H1 (cell line): ENCODE measurements at regions not wholly inside any gene's neighbourhood (a gene's known extent, or its start where the extent isn't known, plus 50 kb on each side); places are given as distances from the start of the nearest gene placed in this dataset.

Experiments used
- SIX5 ChIP-seq: IDR thresholded peaks from 2 replicates; pipeline ENCODE4 v1.6.1; 2011; ENCODE audit warnings: mild to moderate bottlenecking, low read depth, low read length
- SP1 ChIP-seq: IDR thresholded peaks from 2 replicates; pipeline ENCODE4 v1.6.1; 2011; ENCODE audit warnings: low read depth, low read length

- TF ChIP-seq SIX5 = no peak
- TF ChIP-seq SP1 = no peak
Measured at GRCh38 chr14:81946834-81947798, 413.5 kb upstream of the SEL1L start (continued).
